Sigmoid colon (tissue), 4 donors: ENCODE measurements at regions not wholly inside any gene's neighbourhood (a gene's known extent, or its start where the extent isn't known, plus 50 kb on each side); places are given as distances from the start of the nearest gene placed in this dataset.

Experiments
- EP300 ChIP-seq, 4 donors: sonication (generic); formaldehyde crosslinking; IDR thresholded peaks; one replicate each; pipeline ENCODE4 v1.6.1; 2017; ENCODE audit warnings: antibody characterized with exemption in 4 of 4
- POLR2A ChIP-seq, 2 donors: fragments of 450-650 bp; IDR thresholded peaks; one replicate each; pipeline ENCODE4 v1.6.1; 2016; ENCODE audit warnings: antibody characterized with exemption in 2 of 2, mild to moderate bottlenecking in 2 of 2, moderate library complexity in 2 of 2
- TF ChIP-seq, protein P1 (sequence below), 4 experiments: fragments of 450-650 bp in 3 of 4; fragments of 200-600 bp in 1 of 4; IDR thresholded peaks; one replicate each; pipeline ENCODE4 v1.5.1; 2016 to 2019; ENCODE audit warnings: antibody characterized with exemption in 4 of 4, mild to moderate bottlenecking in 3 of 4, moderate library complexity in 2 of 4

- TF ChIP-seq EP300 (IDR thresholded peaks at IDR 0.05): no peak
- TF ChIP-seq, protein P1, sequence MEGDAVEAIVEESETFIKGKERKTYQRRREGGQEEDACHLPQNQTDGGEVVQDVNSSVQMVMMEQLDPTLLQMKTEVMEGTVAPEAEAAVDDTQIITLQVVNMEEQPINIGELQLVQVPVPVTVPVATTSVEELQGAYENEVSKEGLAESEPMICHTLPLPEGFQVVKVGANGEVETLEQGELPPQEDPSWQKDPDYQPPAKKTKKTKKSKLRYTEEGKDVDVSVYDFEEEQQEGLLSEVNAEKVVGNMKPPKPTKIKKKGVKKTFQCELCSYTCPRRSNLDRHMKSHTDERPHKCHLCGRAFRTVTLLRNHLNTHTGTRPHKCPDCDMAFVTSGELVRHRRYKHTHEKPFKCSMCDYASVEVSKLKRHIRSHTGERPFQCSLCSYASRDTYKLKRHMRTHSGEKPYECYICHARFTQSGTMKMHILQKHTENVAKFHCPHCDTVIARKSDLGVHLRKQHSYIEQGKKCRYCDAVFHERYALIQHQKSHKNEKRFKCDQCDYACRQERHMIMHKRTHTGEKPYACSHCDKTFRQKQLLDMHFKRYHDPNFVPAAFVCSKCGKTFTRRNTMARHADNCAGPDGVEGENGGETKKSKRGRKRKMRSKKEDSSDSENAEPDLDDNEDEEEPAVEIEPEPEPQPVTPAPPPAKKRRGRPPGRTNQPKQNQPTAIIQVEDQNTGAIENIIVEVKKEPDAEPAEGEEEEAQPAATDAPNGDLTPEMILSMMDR (IDR thresholded peaks at IDR 0.05): no peak
- TF ChIP-seq POLR2A (IDR thresholded peaks at IDR 0.05): no peak
Observed at GRCh38 chr14:30035361-30035760, 107.7 kb upstream of the PRKD1 start.
